WI38 (cell line): ENCODE measurements at regions not wholly inside any gene's neighbourhood (a gene's known extent, or its start where the extent isn't known, plus 50 kb on each side); places are given as distances from the start of the nearest gene placed in this dataset.
"Not testable (repeated sequence)": the region's sequence is repeated elsewhere in the genome, so short reads cannot be mapped to it uniquely, and the experiment has no call there.

Experiments
- H3K4me3 ChIP-seq: 2 replicates; pipeline ENCODE4 v1.5.1; 2011; ENCODE audit warnings: low read depth, mild to moderate bottlenecking, control low read depth, low read length
- TF ChIP-seq, protein P1 (sequence below): IDR thresholded peaks from 2 replicates; pipeline ENCODE4 v1.5.1; 2012; ENCODE audit warnings: low read depth, mild to moderate bottlenecking, control low read depth, low read length

DNA sequence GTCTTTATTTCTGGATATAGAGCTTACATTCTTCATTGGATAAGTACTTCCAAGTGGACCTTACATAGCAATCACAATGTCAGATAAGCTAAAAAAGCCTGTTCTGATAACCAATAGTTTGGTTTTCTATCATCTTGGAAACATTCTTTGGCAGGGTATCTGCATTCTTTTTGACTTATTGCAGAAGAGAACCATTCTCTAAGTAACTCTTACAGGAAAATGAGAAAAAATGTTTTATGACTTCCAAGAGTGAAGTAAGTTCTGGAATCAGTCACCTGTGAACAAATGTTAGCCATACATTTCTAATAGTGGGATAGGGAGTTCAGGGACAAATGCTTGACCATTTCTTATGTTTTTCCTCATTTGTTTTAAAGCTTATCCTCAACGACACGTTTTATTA, 564.0 kb downstream of the CD109 start:
- H3K4me3 ChIP-seq, result no peak overlapping the region
- TF ChIP-seq, protein P1, sequence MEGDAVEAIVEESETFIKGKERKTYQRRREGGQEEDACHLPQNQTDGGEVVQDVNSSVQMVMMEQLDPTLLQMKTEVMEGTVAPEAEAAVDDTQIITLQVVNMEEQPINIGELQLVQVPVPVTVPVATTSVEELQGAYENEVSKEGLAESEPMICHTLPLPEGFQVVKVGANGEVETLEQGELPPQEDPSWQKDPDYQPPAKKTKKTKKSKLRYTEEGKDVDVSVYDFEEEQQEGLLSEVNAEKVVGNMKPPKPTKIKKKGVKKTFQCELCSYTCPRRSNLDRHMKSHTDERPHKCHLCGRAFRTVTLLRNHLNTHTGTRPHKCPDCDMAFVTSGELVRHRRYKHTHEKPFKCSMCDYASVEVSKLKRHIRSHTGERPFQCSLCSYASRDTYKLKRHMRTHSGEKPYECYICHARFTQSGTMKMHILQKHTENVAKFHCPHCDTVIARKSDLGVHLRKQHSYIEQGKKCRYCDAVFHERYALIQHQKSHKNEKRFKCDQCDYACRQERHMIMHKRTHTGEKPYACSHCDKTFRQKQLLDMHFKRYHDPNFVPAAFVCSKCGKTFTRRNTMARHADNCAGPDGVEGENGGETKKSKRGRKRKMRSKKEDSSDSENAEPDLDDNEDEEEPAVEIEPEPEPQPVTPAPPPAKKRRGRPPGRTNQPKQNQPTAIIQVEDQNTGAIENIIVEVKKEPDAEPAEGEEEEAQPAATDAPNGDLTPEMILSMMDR, result no peak

DNA sequence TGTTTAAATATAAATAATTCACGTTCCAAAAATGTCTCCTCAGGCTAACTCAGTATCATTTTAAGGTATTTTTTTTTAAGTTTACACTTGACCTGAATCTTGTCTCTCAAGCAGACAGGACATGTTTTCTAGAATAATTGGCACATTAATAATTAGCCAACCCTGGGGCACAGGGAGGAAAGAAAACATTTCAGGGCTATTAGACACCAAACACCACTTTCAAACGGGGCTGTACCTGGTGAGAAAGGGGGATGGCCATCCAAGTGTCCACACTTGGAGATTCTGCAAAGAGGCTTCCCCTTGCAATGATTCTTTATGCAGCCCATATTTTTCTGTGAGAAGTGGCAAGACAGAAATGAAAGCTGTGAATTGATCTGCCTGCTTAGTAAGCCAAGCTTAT, 560.8 kb downstream of the CD109 start:
- H3K4me3 ChIP-seq, result no peak overlapping the region
- TF ChIP-seq, protein P1, result no peak

DNA sequence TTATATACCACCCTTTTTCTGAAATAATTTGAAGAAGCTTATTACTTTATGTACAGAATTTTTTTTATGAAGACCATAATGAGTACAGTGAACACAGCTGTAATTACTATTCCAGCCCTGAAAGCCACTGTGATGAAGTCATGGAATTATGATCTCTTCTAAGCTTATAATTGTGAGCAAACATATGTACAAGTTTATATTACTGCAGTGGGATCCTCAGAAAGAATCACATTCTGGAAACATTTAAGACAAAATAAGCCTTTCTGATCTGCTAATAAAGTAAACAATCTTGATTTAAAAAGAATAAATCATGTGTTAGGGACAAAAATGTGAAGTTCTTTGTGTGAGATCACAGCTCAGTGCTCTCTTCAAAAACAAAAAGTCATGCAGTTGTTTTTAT, 560.4 kb downstream of the CD109 start:
- TF ChIP-seq, protein P1, result no peak

DNA sequence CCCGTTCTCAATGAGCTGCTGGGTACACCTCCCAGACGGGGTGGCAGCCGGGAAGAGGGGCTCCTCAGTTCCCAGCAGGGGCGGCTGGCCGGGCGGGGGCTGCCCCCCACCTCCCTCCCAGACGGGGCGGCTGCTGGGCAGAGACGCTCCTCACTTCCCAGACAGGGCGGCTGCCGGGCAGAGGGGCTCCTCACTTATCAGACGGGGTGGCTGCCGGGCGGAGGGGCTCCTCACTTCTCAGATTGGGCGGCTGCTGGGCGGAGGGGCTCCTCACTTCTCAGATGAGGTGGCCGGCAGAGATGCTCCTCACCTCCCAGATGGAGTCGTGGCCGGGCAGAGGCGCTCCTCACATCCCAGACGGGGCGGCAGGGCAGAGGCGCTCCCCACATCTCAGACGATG, 559.0 kb downstream of the CD109 start:
- not testable (repeated sequence) for H3K4me3 ChIP-seq

More for the DNA sequence above, 560.4 kb downstream of the CD109 start:
- H3K4me3 ChIP-seq, result no peak overlapping the region

DNA sequence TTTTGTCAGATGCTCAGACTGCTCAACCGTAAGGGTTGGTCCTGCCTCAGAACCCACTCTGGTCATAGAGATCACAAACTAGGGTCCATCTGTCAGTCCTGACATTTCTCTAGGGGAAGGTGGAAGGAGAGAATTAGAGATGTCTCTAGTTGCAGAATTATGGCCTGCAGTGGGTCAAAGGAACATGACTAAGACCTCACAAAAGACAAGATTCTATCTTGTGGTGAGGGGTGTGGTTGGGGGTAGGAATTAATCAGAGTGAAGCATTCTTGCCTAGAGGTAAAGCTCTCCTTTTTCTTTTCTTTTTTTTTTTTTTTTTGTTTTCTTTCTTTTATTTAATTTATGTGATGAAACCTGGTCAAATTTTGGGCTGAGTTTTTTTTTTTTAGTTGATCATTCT, 558.1 kb downstream of the CD109 start:
- not testable (repeated sequence) for H3K4me3 ChIP-seq

DNA sequence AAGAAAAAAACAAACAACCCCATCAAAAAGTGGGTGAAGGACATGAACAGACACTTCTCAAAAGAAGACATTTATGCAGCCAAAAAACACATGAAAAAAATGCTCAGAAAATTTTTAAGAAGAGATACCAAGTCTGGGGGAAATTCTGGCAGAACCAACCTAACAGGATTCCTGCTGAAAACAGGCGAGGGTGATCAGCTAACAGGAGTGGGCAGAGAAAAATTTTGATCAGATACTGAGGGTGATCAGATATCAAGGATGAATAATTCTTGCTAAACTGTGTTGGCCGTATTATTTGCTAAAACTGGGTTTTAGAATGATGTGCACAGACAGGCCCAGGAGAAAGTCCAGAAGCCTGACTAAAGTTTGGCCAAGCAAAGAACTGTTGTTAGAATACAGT, 557.3 kb downstream of the CD109 start:
- no peak overlapping the region for H3K4me3 ChIP-seq
- TF ChIP-seq, protein P1, result no peak

DNA sequence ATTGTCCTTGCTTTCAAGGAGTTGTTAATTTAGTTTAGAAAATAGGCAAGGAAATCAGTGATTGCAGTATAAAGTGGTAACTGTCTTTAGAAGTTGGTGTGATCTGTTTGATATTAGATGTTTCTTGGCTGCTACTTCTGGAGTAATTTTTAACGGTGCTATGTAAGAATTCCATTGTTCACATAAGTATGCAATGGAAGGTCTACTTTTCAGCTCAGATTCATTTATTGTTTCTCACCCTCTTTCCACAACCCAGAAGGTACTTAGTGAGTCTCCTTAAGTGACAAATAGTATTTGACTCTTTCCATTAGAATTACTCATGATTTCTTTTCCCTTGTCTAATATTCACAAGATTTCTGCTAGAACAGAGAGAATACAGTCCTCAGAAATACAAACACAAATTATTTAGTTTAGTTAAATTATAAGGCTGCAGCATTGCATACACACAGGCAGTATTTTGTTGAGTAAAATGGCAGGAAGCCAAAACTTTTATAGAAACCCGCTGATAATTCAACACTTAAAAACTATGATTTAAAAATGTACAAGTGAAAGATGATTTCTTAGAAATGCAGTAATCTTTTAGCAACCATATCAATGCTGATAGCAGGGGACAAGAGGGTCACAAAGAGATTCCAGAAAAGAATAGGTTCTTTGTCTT, 554.3 kb downstream of the CD109 start:
- TF ChIP-seq, protein P1, result no peak
- no peak overlapping the region for H3K4me3 ChIP-seq

DNA sequence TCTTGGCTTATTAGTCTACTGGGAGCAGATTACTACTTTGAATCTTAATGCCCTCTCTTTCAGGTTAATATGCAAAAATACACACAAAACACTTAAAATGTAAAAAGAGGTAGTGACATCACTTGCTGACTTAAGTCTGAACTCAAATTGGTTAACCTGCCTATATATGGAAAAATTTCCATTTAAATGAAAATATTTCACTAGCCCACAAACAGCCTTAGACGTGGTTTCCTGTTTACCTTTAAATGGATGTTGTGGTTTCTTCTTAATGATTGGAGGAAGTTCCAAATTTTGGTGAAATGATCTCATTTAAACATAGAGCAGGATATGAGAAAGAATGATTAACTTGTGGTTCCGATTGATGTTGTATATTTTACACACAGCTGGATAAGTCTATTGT, 553.7 kb downstream of the CD109 start:
- H3K4me3 ChIP-seq, result no peak overlapping the region
- TF ChIP-seq, protein P1, result no peak
